Sigmoid colon (tissue), 6 donors: ENCODE measurements at regions not wholly inside any gene's neighbourhood (a gene's known extent, or its start where the extent isn't known, plus 50 kb on each side); places are given as distances from the start of the nearest gene placed in this dataset.
A peak's percentile ranks its signal among the peaks of the same experiment; 100 is the strongest.

Source experiments
- DNase-seq: peaks from one replicate; pipeline ENCODE4 v3.0.0-alpha.2; 2019
- H3K27ac ChIP-seq, 4 donors: fragments of 200-600 bp; sonication (generic); one replicate each; pipeline ENCODE4 v1.5.1; 2016 to 2019; ENCODE audit warnings: mild to moderate bottlenecking in 1 of 4
- H3K27me3 ChIP-seq, 3 donors: fragments of 200-600 bp; sonication (generic); one replicate each; pipeline ENCODE4 v1.5.1; 2019; ENCODE audit warnings: mild to moderate bottlenecking in 1 of 3
- H3K36me3 ChIP-seq, 4 donors: fragments of 200-600 bp; sonication (generic); one replicate each; pipeline ENCODE4 v1.5.1; 2016 to 2019
- H3K4me1 ChIP-seq, 4 donors: fragments of 200-600 bp; sonication (generic); one replicate each; pipeline ENCODE4 v1.5.1; 2017 to 2019
- H3K4me3 ChIP-seq, 4 donors: fragments of 200-600 bp; sonication (generic); one replicate each; pipeline ENCODE4 v1.5.1; 2017 to 2019; ENCODE audit warnings: mild to moderate bottlenecking in 2 of 4, moderate library complexity in 1 of 4
- H3K9me3 ChIP-seq, 4 donors: fragments of 200-600 bp in 3 of 4; sonication (generic) in 3 of 4; one replicate each; pipeline versions ENCODE4 v1.5.1 to v1.6.1; 2013 to 2019
- CTCF ChIP-seq, 4 experiments: fragments of 450-650 bp in 3 of 4; fragments of 200-600 bp in 1 of 4; IDR thresholded peaks; one replicate each; pipeline ENCODE4 v1.5.1; 2016 to 2019; ENCODE audit warnings: antibody characterized with exemption in 4 of 4, mild to moderate bottlenecking in 3 of 4, moderate library complexity in 2 of 4
- EP300 ChIP-seq, 4 donors: sonication (generic); formaldehyde crosslinking; IDR thresholded peaks; one replicate each; pipeline ENCODE4 v1.6.1; 2017; ENCODE audit warnings: antibody characterized with exemption in 4 of 4
- POLR2A ChIP-seq, 2 donors: fragments of 450-650 bp; IDR thresholded peaks; one replicate each; pipeline ENCODE4 v1.6.1; 2016; ENCODE audit warnings: antibody characterized with exemption in 2 of 2, mild to moderate bottlenecking in 2 of 2, moderate library complexity in 2 of 2
- POLR2AphosphoS5 ChIP-seq, 4 donors: sonication (generic); formaldehyde crosslinking; IDR thresholded peaks; one replicate each; pipeline ENCODE4 v1.6.1; 2017; ENCODE audit warnings: antibody characterized with exemption in 4 of 4
- WGBS, 2 donors: extraction: QIAGEN DNeasy Blood & Tissue Kit; methylation state at CpG; one replicate each; pipeline ENCODE4 v1.1.7; 2013; 5-methylcytosine and 5-hydroxymethylcytosine counted together
- intact Hi-C: fragments of 100-400 bp; cut with DNase I; formaldehyde crosslinking; loops from one replicate; pipeline ENCODE4 v1.15.1; 2023
- donor health status: healthy with polysubstance abuse.
- donor health status: healthy.

DNA sequence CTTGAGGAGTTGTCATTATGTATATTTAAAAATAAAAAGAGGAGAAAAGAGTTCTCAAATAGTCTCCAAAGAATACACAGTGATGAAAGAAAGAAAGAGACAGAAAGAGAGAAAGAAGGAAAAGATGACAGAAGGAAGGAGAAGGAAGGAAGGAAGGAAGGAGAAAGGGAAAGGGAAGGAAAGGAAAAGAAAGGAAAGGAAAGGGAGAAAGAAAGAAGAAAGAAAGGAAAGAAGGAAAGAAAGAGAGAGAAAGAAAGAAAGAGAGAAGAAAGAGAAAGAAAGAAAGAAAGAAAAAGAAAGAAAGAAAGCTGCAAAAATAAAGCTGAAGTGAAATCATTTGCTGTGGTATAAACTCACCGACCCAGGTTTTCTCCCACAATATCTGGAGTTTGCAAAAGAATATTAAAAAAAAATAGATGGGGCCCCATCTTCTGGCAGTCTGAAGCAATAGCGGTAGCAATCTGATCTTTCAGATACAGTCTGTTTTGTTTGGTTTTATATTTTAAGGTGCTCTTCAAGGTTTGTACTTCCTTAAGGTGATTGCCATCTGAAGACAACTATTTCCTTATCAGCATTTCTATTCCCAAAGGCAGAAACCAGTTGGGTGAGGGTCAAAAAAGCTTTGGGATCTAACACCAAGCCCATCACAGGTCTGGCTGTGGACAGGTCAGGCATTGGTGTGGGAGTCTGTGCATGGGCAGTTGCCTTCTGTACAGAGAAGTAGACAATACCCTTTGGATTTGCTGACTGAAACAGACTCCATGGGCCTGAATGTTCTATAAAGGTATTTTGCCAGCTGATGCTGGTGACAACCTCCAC, 160.4 kb downstream of the CPEB2 start:
- intact Hi-C loops: loop anchor here (5.0 to 10.0 kb wide), 2 partner anchors 418 to 1505 kb away; no protein-coding TSS in a partner anchor
- TF ChIP-seq EP300 (IDR thresholded peaks at IDR 0.05) (no peak), CTCF (IDR thresholded peaks at IDR 0.05) (peak in 2 of 4 experiments; percentile 18 to 46)
- no peaks in the 10 kb centered on the region for H3K4me1 ChIP-seq
- no peaks in the 10 kb centered on the region for H3K27me3 ChIP-seq
- H3K27ac ChIP-seq: no peak overlapping the region
- H3K36me3 ChIP-seq: no peaks in the 10 kb centered on the region
- no peak for DNase-seq
- H3K4me3 ChIP-seq: no peak overlapping the region
- WGBS, 2 donors: 5 to 21% methylated on average over 2 of the region's 2 CpGs
- no peaks in the 10 kb centered on the region for H3K9me3 ChIP-seq

GRCh38 chr4:15163284-15163645, 161.0 kb downstream of the CPEB2 start:
- no peaks in the 10 kb centered on the region for H3K36me3 ChIP-seq
- WGBS, 2 donors: 63 to 71% methylated on average over 4 of the region's 4 CpGs
- no peak overlapping the region for H3K4me3 ChIP-seq
- no peak for DNase-seq
- H3K27ac ChIP-seq: no peak overlapping the region
- no peaks in the 10 kb centered on the region for H3K4me1 ChIP-seq
- TF ChIP-seq EP300 (IDR thresholded peaks at IDR 0.05): no peak
- no peak for TF ChIP-seq POLR2AphosphoS5 (IDR thresholded peaks at IDR 0.05)
- TF ChIP-seq POLR2A (IDR thresholded peaks at IDR 0.05): no peak
- no peak for TF ChIP-seq CTCF (IDR thresholded peaks at IDR 0.05)
- H3K27me3 ChIP-seq: no peaks in the 10 kb centered on the region
- intact Hi-C loops: loop anchor here (5.0 to 10.0 kb wide), 2 partner anchors 418 to 1506 kb away; no protein-coding TSS in a partner anchor
- H3K9me3 ChIP-seq: no peaks in the 10 kb centered on the region

DNA sequence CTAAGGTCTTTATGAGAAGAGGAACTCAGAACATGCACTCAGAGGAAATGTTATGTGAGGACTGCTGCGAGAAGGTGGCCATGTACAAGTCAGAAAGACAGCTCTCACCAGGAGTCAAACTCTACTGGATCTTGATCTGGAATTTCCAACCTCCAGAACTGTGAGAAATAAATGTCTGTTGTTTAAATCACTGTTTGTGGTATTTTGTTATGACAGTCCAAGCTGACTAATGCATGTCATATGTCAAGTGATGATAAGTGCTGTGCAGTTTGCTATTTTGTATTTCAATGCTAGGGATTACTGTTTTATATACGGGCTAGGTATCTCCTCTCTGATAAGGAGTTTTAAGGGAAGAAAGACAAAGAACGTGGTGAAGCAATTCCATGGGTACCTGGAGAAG, 162.3 kb downstream of the CPEB2 start:
- no peak overlapping the region for H3K27ac ChIP-seq
- DNase-seq: no peak
- no peaks in the 10 kb centered on the region for H3K9me3 ChIP-seq
- TF ChIP-seq EP300 (IDR thresholded peaks at IDR 0.05) (no peak), POLR2AphosphoS5 (IDR thresholded peaks at IDR 0.05) (no peak), CTCF (IDR thresholded peaks at IDR 0.05) (no peak), POLR2A (IDR thresholded peaks at IDR 0.05) (no peak)
- no peaks in the 10 kb centered on the region for H3K36me3 ChIP-seq
- H3K27me3 ChIP-seq: no peaks in the 10 kb centered on the region
- H3K4me3 ChIP-seq: no peak overlapping the region
- 38 to 62% methylated on average over 3 of the region's 3 CpGs for WGBS, 2 donors
- intact Hi-C loops: loop anchor here (5.0 to 10.0 kb wide), 2 partner anchors 420 to 1507 kb away; no protein-coding TSS in a partner anchor
- H3K4me1 ChIP-seq: no peaks in the 10 kb centered on the region

GRCh38 chr4:15167743-15168142, 165.5 kb downstream of the CPEB2 start:
- no peak for DNase-seq
- Histone ChIP-seq H3K9me3 (peaks cover 0 to 4% (median 0%) of the 10 kb centered on the region in 4 donors), H3K27ac (no peak overlapping the region), H3K36me3 (no peaks in the 10 kb centered on the region), H3K4me1 (no peaks in the 10 kb centered on the region), H3K27me3 (no peaks in the 10 kb centered on the region), H3K4me3 (no peak overlapping the region)
- no peak for TF ChIP-seq POLR2A (IDR thresholded peaks at IDR 0.05)
- TF ChIP-seq EP300 (IDR thresholded peaks at IDR 0.05): no peak
- WGBS, 2 donors: 17 to 59% methylated on average over 2 of the region's 2 CpGs
- intact Hi-C loops: loop anchor here (10.0 kb wide), 1 partner anchor 423 kb away; no protein-coding TSS in a partner anchor

- Histone ChIP-seq H3K27ac (no peak overlapping the region), H3K4me1 (no peaks in the 10 kb centered on the region), H3K4me3 (no peak overlapping the region), H3K27me3 (no peaks in the 10 kb centered on the region), H3K36me3 (no peaks in the 10 kb centered on the region), H3K9me3 (peaks cover 0 to 4% (median 0%) of the 10 kb centered on the region in 4 donors)
- no peak for DNase-seq
- intact Hi-C loops: loop anchor here (10.0 kb wide), 1 partner anchor 424 kb away; no protein-coding TSS in a partner anchor
- TF ChIP-seq EP300 (IDR thresholded peaks at IDR 0.05) (no peak), POLR2AphosphoS5 (IDR thresholded peaks at IDR 0.05) (no peak), POLR2A (IDR thresholded peaks at IDR 0.05) (no peak), CTCF (IDR thresholded peaks at IDR 0.05) (no peak)
Measured at GRCh38 chr4:15168759-15169158, 166.5 kb downstream of the CPEB2 start.
